ENCODE measurements at regions not wholly inside any gene's neighbourhood (a gene's known extent, or its start where the extent isn't known, plus 50 kb on each side); places are given as distances from the start of the nearest gene placed in this dataset.

DNA sequence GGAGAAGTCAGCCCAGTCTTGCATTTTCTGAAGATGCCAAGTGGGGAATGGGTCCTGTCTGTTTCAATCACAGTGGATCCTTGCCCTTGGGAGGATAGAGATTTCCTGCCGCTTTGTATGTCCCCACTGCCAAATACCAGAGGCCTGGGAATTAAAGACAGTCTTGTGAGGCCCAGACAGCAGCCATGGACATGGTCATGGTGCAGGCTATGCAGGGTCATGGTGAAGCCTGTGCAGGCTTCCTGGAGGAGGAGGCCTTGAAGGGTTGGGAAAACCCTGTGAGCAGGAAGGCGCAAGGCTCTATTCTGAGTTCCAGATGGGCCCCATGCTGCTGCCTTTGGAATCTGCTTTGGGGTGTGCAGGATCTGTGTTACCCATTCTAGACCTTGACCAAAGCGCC, 57.3 kb upstream of the PITX1 start:
- H3K4me1 ChIP-seq (ENCODE audit: insufficient read depth, low read length): peaks cover 17% of the 10 kb centered on the region
- intact Hi-C loops (cut with micrococcal nuclease; ENCODE audit: unreplicated experiment): no loop called here
- WGBS (ENCODE audit: low lambda C conversion rate): 100% methylated on average over 3 of the region's 3 CpGs
- no peak for TF ChIP-seq BRF2 (CRISPR knock-in tag; IDR thresholded peaks at IDR 0.05)
- no peak for TF ChIP-seq ZNF501 (CRISPR knock-in tag; IDR thresholded peaks at IDR 0.05)
- TF ChIP-seq AKAP8 (CRISPR knock-in tag; IDR thresholded peaks at IDR 0.05): no peak
- no peak for TF ChIP-seq ZNF33A (CRISPR knock-in tag; IDR thresholded peaks at IDR 0.05; ENCODE audit: borderline replicate concordance)
- TF ChIP-seq NR2C2 (CRISPR knock-in tag; IDR thresholded peaks at IDR 0.05; ENCODE audit: borderline replicate concordance): no peak
- TF ChIP-seq SALL1 (CRISPR knock-in tag; IDR thresholded peaks at IDR 0.05): no peak
- TF ChIP-seq ZNF205 (CRISPR knock-in tag; IDR thresholded peaks at IDR 0.05): no peak
- no peak for TF ChIP-seq RERE (CRISPR knock-in tag; IDR thresholded peaks at IDR 0.05; ENCODE audit: low read depth)
- TF ChIP-seq ZBTB42 (CRISPR knock-in tag; IDR thresholded peaks at IDR 0.05): no peak
- no peak for TF ChIP-seq ZNF552 (CRISPR knock-in tag; IDR thresholded peaks at IDR 0.05; ENCODE audit: borderline replicate concordance)
- TF ChIP-seq, protein P1, sequence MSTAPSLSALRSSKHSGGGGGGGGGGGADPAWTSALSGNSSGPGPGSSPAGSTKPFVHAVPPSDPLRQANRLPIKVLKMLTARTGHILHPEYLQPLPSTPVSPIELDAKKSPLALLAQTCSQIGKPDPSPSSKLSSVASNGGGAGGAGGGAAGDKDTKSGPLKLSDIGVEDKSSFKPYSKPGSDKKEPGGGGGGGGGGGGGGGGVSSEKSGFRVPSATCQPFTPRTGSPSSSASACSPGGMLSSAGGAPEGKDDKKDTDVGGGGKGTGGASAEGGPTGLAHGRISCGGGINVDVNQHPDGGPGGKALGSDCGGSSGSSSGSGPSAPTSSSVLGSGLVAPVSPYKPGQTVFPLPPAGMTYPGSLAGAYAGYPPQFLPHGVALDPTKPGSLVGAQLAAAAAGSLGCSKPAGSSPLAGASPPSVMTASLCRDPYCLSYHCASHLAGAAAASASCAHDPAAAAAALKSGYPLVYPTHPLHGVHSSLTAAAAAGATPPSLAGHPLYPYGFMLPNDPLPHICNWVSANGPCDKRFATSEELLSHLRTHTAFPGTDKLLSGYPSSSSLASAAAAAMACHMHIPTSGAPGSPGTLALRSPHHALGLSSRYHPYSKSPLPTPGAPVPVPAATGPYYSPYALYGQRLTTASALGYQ (CRISPR knock-in tag; IDR thresholded peaks at IDR 0.05): no peak
- no peak for TF ChIP-seq ZNF772 (CRISPR knock-in tag; IDR thresholded peaks at IDR 0.05)
- no peak for TF ChIP-seq GTF2F1 (IDR thresholded peaks at IDR 0.05; ENCODE audit: low read length)
- no peak for TF ChIP-seq ZNF562 (CRISPR knock-in tag; IDR thresholded peaks at IDR 0.05; ENCODE audit: borderline replicate concordance)
- no peak for TF ChIP-seq IKZF5 (CRISPR knock-in tag; IDR thresholded peaks at IDR 0.05)
- TF ChIP-seq IKZF4 (CRISPR knock-in tag; IDR thresholded peaks at IDR 0.05; ENCODE audit: borderline replicate concordance, low read depth, not compliant biosample characterization): no peak
- TF ChIP-seq SUZ12 (IDR thresholded peaks at IDR 0.05; ENCODE audit: low read depth, low read length): no peak
- TF ChIP-seq HNRNPL (IDR thresholded peaks at IDR 0.05; ENCODE audit: low read depth, low read length): no peak

More for the DNA sequence above, 57.3 kb upstream of the PITX1 start:
- DNase-seq (ENCODE audit: low spot score) (no peak), FAIRE-seq (no peak), ATAC-seq (no peak)
- H3K9ac ChIP-seq (ENCODE audit: insufficient read depth, low read depth, low read length): no peak overlapping the region
- H3K36me3 ChIP-seq (replicated peaks in 1 of 2; ENCODE audit: control insufficient read depth in 1 of 2, insufficient read depth in 2 of 2, low read length in 2 of 2): no peaks in the 10 kb centered on the region
- CTCF ChIA-PET (ENCODE audit: low intra/inter-chr PET ratio, low total read pairs): no interaction called here
- no peaks in the 10 kb centered on the region for H3K79me2 ChIP-seq (ENCODE audit: insufficient read depth, low read length)
- H3K27me3 ChIP-seq (ENCODE audit: control insufficient read depth in 1 of 2, insufficient read depth in 2 of 2, low read length in 2 of 2): no peaks in the 10 kb centered on the region
- no peaks in the 10 kb centered on the region for H3K9me3 ChIP-seq (ENCODE audit: low read length)
- in situ Hi-C loops (cut with HindIII; ENCODE audit: extremely low pct_ligation_motif_present, low pct_unique_long_range_greater_than_20kb): no loop called here
- no TSS peak for BruUV-seq (replicated peaks)
- H4K20me1 ChIP-seq (ENCODE audit: insufficient read depth, low read length): no peaks in the 10 kb centered on the region
- H2AFZ ChIP-seq (ENCODE audit: low read length): no peak overlapping the region
- no peak overlapping the region for H3K27ac ChIP-seq (ENCODE audit: extremely low read length, insufficient read depth, low read length)
- no peak overlapping the region for H3K4me3 ChIP-seq (replicated peaks in 1 of 3; ENCODE audit: insufficient read depth in 1 of 3, low read depth in 2 of 3, low read length in 3 of 3)
- POLR2A ChIA-PET: no interaction called here
- H3K4me2 ChIP-seq (ENCODE audit: low read depth, low read length): no peak overlapping the region

Data from HepG2 (cell line).